CD14-positive monocyte (primary cell): ENCODE measurements at regions not wholly inside any gene's neighbourhood (a gene's known extent, or its start where the extent isn't known, plus 50 kb on each side); places are given as distances from the start of the nearest gene placed in this dataset.

Experiments used
- DNase-seq, 3 donors: peaks; one replicate each; pipeline ENCODE4 v3.0.0-alpha.2; 2011 to 2022
- H2AFZ ChIP-seq: 2 replicates; pipeline ENCODE4 v1.6.0; 2012; ENCODE audit warnings: mild to moderate bottlenecking, low read depth, low read length, inconsistent platforms; ENCODE audit not compliant: insufficient read depth, poor library complexity, severe bottlenecking
- H3K27ac ChIP-seq, 2 donors: 1 replicate in 1 of 2; 2 replicates in 1 of 2; pipeline ENCODE4 v1.5.1; 2012 to 2013; ENCODE audit warnings: low read length in 2 of 2, control low read depth in 1 of 2, inconsistent platforms in 1 of 2, low read depth in 1 of 2, mild to moderate bottlenecking in 1 of 2
- H3K27me3 ChIP-seq, 2 donors: one replicate each; pipeline versions ENCODE4 v1.6.0 to v1.6.1; 2011 to 2013; ENCODE audit warnings: low read length in 2 of 2; ENCODE audit not compliant: control insufficient read depth in 2 of 2, insufficient read depth in 2 of 2
- H3K36me3 ChIP-seq, 2 donors: replicated peaks in 1 of 2; 1 replicate in 1 of 2; 2 replicates in 1 of 2; pipeline versions ENCODE4 v1.5.1 to v1.6.1; 2012 to 2013; ENCODE audit warnings: low read length in 2 of 2, control low read depth in 1 of 2, inconsistent platforms in 1 of 2, mild to moderate bottlenecking in 1 of 2; ENCODE audit not compliant: insufficient read depth in 2 of 2, control insufficient read depth in 1 of 2
- H3K4me1 ChIP-seq, 2 donors: 1 replicate in 1 of 2; 2 replicates in 1 of 2; pipeline versions ENCODE4 v1.5.1 to v1.6.1; 2012 to 2013; ENCODE audit warnings: low read length in 2 of 2, control low read depth in 1 of 2, inconsistent platforms in 1 of 2, mild to moderate bottlenecking in 1 of 2, moderate library complexity in 1 of 2; ENCODE audit not compliant: insufficient read depth in 2 of 2, control insufficient read depth in 1 of 2
- H3K4me2 ChIP-seq: replicated peaks from 2 replicates; pipeline ENCODE3; 2012; ENCODE audit warnings: low read length, moderate library complexity, mild to moderate bottlenecking; ENCODE audit not compliant: poor library complexity, severe bottlenecking; ENCODE audit errors: extremely low read depth
- H3K4me3 ChIP-seq, 3 experiments: fragments of 200-600 bp in 1 of 3; sonication (generic) in 1 of 3; replicated peaks in 1 of 3; 1 replicate in 2 of 3; 2 replicates in 1 of 3; pipeline ENCODE4 v1.5.1; 2011 to 2013; ENCODE audit warnings: low read length in 3 of 3, mild to moderate bottlenecking in 3 of 3, control low read depth in 2 of 3, low read depth in 2 of 3, inconsistent platforms in 1 of 3, moderate library complexity in 1 of 3
- H3K79me2 ChIP-seq: 2 replicates; pipeline ENCODE4 v1.6.0; 2012; ENCODE audit warnings: mild to moderate bottlenecking, control low read depth, inconsistent platforms, low read length, moderate library complexity; ENCODE audit not compliant: insufficient read depth
- H3K9ac ChIP-seq: 2 replicates; pipeline ENCODE4 v1.6.0; 2017; ENCODE audit warnings: low read length, mild to moderate bottlenecking; ENCODE audit not compliant: insufficient read depth, poor library complexity, severe bottlenecking
- H3K9me3 ChIP-seq, 2 donors: replicated peaks in 1 of 2; 1 replicate in 1 of 2; 2 replicates in 1 of 2; pipeline versions ENCODE4 v1.5.1 to v1.6.1; 2012 to 2013; ENCODE audit warnings: low read length in 2 of 2, control low read depth in 1 of 2; ENCODE audit not compliant: control insufficient read depth in 1 of 2, insufficient read depth in 1 of 2
- H4K20me1 ChIP-seq: 2 replicates; pipeline ENCODE4 v1.6.0; 2012; ENCODE audit warnings: mild to moderate bottlenecking, low read length, control low read depth, moderate library complexity; ENCODE audit not compliant: insufficient read depth
- H3K27ac Mint-ChIP-seq, 7 donors: one replicate each; pipeline ENCODE4 v1.8.0; 2020; ENCODE audit warnings: mild to moderate bottlenecking in 7 of 7, mixed read lengths in 7 of 7, moderate library complexity in 6 of 7, inconsistent platforms in 2 of 7
- H3K27me3 Mint-ChIP-seq, 3 donors: one replicate each; pipeline ENCODE4 v1.8.0; 2021 to 2022; ENCODE audit warnings: low read depth in 3 of 3, mild to moderate bottlenecking in 3 of 3, mixed read lengths in 3 of 3, moderate library complexity in 3 of 3, inconsistent platforms in 1 of 3
- H3K36me3 Mint-ChIP-seq, 2 donors: one replicate each; pipeline ENCODE4 v1.8.0; 2020; ENCODE audit warnings: mixed read lengths in 2 of 2, inconsistent platforms in 1 of 2, mild to moderate bottlenecking in 1 of 2
- H3K4me1 Mint-ChIP-seq: one replicate; pipeline ENCODE4 v1.8.0; 2020; ENCODE audit warnings: mild to moderate bottlenecking, mixed read lengths
- H3K4me3 Mint-ChIP-seq, 2 donors: one replicate each; pipeline ENCODE4 v1.8.0; 2020; ENCODE audit warnings: mild to moderate bottlenecking in 2 of 2, mixed read lengths in 2 of 2, moderate library complexity in 1 of 2
- H3K9me3 Mint-ChIP-seq, 7 donors: one replicate each; pipeline ENCODE4 v1.8.0; 2020 to 2022; ENCODE audit warnings: mixed read lengths in 7 of 7, mild to moderate bottlenecking in 6 of 7, moderate library complexity in 6 of 7, inconsistent platforms in 2 of 7
- CTCF ChIP-seq: fragments of 200-600 bp; IDR thresholded peaks from one replicate; pipeline ENCODE4 v1.8.0; 2022; ENCODE audit warnings: antibody characterized with exemption, mild to moderate bottlenecking
- WGBS: methylation state at CpG from one replicate; pipeline ENCODE4 v1.1.5; 2013; ENCODE audit warnings: missing lambda C conversion rate; ENCODE audit not compliant: insufficient coverage; 5-methylcytosine and 5-hydroxymethylcytosine counted together
- intact Hi-C, 2 donors: fragments of 100-400 bp; cut with micrococcal nuclease; formaldehyde crosslinking; loops; one replicate each; pipeline versions ENCODE4 v1.15.0 to v1.15.1; 2023

GRCh38 chr1:68313735-68314134 lies 81.4 kb upstream of the WLS start:
- DNase-seq: no peak
- Mint-ChIP-seq H3K36me3 (no peaks in the 10 kb centered on the region), H3K9me3 (peaks cover 0 to 10% (median 3%) of the 10 kb centered on the region in 7 donors), H3K27me3 (peaks cover 2 to 8% (median 2%) of the 10 kb centered on the region in 3 donors), H3K27ac (no peak overlapping the region), H3K4me1 (no peaks in the 10 kb centered on the region), H3K4me3 (no peak overlapping the region)
- H3K27me3 ChIP-seq: no peaks in the 10 kb centered on the region
- no peaks in the 10 kb centered on the region for H3K9me3 ChIP-seq
- no peaks in the 10 kb centered on the region for H4K20me1 ChIP-seq
- no peak overlapping the region for H3K27ac ChIP-seq
- no peak overlapping the region for H3K9ac ChIP-seq
- no peak overlapping the region for H3K4me2 ChIP-seq
- TF ChIP-seq CTCF: no peak
- no peak overlapping the region for H3K4me3 ChIP-seq
- H3K79me2 ChIP-seq: no peaks in the 10 kb centered on the region
- H3K36me3 ChIP-seq: no peaks in the 10 kb centered on the region
- intact Hi-C loops: no loop called here
- H3K4me1 ChIP-seq: no peaks in the 10 kb centered on the region
- H2AFZ ChIP-seq: no peak overlapping the region
- WGBS: no CpG with 5 or more reads among the region's 4 CpGs

DNA sequence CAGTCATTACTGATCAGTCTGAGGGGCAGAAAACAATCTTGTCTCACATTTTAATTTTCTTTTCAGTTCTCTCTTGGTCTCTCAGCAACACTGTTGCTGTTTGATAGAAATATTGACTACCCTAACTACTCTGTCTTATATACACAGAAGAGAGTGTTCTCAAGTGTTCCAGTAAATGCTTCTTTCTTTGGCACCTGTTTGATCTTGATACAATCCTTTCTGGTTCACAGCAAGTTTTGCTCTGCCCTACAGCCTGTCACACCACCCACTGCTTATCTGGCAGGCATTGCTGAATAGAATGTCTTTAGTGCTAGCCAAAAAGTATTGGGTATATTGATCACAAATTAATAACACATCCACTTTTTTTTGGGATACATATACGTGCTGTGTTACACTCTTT lies 75.7 kb upstream of the WLS start:
- Histone ChIP-seq H3K4me3 (no peak overlapping the region), H3K9ac (no peak overlapping the region), H2AFZ (no peak overlapping the region), H3K9me3 (no peaks in the 10 kb centered on the region), H3K27me3 (no peaks in the 10 kb centered on the region), H3K4me1 (peaks cover 2 to 8% of the 10 kb centered on the region in 2 donors), H4K20me1 (no peaks in the 10 kb centered on the region), H3K27ac (no peak overlapping the region), H3K36me3 (no peaks in the 10 kb centered on the region), H3K79me2 (no peaks in the 10 kb centered on the region), H3K4me2 (no peak overlapping the region)
- H3K4me3 Mint-ChIP-seq: no peak overlapping the region
- DNase-seq: no peak
- TF ChIP-seq CTCF: no peak
- intact Hi-C loops: no loop called here
- H3K27me3 Mint-ChIP-seq: peaks cover 0 to 7% (median 2%) of the 10 kb centered on the region in 3 donors
- no peak overlapping the region for H3K27ac Mint-ChIP-seq
- H3K9me3 Mint-ChIP-seq: peaks cover 0 to 5% (median 0%) of the 10 kb centered on the region in 7 donors
- H3K36me3 Mint-ChIP-seq: no peaks in the 10 kb centered on the region
- no peaks in the 10 kb centered on the region for H3K4me1 Mint-ChIP-seq
- no CpG with 5 or more reads among the region's 1 CpG for WGBS
